NOMO-1 treated with dmso at 0.1 percent for 144 hours (cell line): ENCODE measurements at regions not wholly inside any gene's neighbourhood (a gene's known extent, or its start where the extent isn't known, plus 50 kb on each side); places are given as distances from the start of the nearest gene placed in this dataset.

ENCODE experiments used
- DNase-seq: peaks from one replicate; lab custom pipeline; 2025; ENCODE audit not compliant: unreplicated experiment; lab: John Stamatoyannopoulos, UW

DNA sequence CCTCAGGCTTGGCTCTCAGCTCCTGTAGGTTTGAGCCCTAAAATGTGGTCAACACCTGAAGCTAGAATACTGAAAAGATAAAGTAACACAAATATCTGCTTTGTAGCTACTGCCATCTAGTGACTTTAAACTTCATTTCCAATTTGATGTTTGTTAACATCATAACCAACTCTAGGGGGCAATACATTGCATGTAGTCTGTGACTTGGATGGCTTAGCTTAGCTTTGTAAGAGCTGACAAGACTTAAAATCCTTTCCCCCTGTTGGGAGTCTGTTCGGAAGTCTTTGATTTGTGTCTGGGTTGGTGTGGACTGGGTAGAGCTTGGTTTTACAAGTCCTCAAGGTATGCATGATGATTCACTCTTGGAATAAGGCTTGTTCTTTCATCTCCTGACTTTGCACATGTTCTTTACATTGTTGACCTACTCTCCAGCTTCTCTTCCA, 51.7 kb downstream of the SCN11A start:
- peak; percentile 14 for DNase-seq

GRCh38 chr3:38998086-38998485, 53.7 kb downstream of the SCN11A start:
- DNase-seq = no peak

GRCh38 chr3:38996193-38996592, 55.6 kb downstream of the SCN11A start:
- no peak for DNase-seq

- DNase-seq = no peak
Observed at GRCh38 chr3:38994251-38994650, 57.5 kb downstream of the SCN11A start.

- no peak for DNase-seq
Observed at GRCh38 chr3:38992117-38992760, 59.5 kb downstream of the SCN11A start.

DNA sequence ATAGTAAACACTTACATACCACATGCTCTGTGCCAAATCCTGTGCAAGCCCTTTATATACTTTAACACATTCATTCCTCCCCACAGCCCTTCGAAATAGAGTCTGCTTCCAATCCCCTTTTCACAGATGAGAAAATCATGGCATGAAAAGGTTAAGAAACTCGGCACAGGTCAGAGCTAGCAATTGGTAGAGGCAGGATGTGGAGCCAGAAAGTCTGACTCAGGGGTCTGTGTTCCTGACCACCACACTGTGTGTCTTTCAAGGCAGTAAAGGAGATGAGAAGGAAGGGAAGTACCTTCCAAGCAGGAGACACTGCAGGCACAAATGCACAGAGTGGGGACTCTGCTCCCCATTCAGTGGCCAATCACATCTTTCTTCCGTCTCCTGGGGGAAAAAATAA, 61.1 kb downstream of the SCN11A start:
- no peak for DNase-seq

DNA sequence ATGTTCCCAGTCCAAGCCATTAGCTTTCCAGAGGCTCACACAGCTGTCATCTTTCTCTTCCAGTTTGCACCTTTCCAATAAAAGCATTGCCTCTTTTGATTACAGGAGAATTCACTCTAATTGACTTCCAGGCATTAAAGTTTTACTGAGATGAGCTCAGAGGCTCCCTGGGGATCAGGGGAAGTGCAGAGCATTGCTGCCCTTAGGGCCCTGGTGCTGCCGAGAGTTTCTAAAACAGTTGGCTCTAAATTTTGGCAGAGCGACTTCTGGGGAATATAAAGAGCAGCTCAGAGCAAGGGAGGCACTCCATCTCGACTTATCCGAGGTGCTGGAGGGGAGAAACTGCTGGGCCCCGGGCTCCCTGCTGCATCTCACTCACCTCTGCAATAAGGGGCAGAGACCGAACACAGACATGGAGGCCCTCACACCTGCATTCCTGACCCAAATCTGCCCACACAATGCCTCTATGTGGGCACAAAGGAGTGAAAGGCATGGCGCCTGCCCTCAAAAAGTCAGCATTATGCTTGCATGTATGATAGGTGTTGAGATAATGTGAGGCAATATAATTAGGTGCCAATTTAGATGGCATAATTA, 61.7 kb downstream of the SCN11A start:
- DNase-seq = no peak

DNA sequence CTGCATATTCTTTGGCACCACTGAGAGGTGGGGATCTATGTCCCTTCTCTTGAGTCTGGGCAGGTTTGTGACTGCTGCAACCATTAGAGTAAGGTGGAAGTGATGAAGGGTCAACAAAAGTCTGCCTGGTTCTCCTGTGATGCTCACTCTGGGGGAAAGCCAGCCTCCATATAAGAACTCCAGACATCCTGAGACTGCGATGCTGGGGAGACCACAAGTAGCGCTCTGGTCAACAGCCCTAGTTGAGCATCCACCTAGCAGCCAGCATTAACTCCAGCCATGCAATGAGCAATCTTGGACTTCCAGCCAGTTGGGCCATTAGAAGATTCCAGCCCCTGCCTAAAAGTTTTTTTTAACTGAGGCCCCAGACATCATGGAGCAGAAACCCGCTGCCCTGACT, 62.8 kb downstream of the SCN11A start:
- DNase-seq = no peak

DNA sequence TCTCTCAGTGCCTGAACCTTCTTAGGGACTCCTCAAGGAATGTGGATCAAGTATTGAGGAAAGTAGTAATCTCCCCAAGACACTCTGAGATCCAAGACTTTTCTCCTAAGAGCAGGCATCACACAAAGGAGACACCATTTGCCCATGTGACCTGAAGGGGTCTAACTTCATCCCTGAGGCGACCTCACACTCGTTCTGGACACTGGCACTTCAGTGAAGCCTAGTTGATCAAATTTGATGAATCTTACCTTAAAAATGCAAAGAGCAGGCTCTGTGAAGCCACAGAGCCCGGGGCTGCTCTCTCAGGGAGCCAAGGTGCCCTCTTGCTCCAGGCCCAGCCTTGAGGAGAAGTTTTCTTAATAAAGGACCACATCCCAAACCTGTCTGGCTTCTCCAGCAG, 64.3 kb downstream of the SCN11A start:
- no peak for DNase-seq

DNA sequence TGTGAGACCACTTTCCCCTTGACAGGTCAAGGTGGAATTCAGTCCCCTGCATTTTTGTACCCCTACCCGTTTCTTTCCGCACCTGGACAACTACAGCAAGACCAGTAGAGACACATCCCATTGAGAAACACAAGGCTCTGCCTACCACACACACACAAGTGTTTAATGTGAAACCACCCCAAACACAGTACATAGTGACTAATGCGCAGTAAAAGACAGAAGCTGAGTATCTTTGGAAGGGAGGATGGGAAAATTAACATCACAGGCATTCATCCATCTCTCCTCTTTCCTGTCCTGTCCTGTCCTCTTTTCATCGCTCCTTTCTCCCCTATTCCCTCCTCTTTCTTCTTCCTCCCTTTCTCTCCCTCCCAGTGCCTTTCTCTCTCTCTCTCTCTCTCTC, 64.8 kb downstream of the SCN11A start:
- DNase-seq = no peak

DNA sequence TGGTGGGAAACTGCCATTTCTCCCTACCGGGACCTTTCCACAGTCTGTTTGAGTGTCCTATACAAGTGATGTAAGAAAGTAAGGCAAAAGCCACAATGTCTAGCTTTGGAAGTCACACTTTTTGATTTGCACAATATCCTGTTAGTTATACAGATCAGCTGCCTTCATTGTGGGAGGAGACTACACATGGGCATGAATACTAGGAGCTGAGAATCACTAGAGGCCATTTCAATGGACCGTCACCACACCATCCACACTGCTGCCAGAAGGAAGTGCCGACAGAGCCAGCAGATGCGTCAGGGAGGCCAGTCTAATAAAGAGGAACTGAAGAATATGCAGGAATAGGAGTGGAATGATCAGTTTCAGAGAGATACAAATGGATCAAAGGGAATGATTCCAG, 65.8 kb downstream of the SCN11A start:
- no peak for DNase-seq

DNA sequence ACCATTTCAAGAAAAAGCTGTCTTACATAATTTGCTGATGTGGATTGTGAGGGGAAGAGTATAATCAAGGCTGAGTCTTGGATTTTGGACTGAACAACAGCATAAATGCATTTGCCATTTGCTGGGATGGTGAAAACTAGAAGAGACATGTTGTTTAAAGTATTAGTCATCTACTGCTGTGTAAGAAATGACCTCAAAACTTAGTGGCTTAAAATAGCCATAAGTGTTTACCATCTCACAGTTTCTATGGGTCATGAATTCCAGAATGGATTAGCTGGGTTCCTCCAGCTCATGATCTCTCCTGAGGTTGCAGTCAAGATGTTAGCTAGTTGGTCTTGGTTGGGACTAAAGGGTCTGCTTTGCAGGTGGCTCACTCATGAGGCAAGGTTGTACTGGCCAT, 66.2 kb downstream of the SCN11A start:
- no peak for DNase-seq

GRCh38 chr3:38984731-38985130, 67.0 kb downstream of the SCN11A start:
- DNase-seq = no peak

DNA sequence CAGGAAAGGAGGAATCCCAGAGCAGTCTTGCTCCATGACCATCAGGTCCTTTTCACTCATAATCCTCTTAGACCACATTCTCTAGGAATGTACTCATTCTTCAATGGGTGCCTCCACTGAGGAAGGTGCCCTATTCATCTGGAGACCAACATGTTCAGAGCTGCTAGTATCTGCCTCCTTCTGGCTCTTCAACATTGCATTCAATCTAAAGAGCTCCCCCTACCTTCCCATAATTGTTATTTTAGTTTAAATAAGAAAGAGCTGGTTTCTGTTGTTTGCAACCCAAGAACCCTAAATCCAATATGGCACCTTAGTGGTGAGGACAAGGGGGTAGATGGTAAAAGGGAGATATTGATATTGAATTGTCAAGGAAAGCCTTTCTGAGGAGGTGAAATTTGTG, 67.6 kb downstream of the SCN11A start:
- no peak for DNase-seq

DNA sequence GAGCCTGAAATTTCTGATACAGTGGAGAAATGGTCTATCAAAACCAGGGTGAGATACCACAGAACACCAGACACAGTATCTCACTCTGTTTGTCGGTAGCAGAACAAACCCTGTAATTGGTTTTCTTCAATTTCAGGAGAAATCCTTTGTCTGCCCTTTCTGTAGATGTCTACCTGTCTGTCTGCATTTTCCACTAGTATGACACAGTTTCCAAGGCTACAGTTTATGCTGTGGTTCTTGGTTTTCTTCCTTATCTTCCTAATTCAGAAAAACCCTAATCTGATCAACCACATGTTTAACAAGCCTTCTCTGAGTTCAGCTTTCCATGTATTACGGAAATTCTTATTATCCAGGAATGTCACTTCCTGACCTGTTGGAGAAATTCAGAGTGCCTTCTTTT, 70.8 kb downstream of the SCN11A start:
- no peak for DNase-seq

GRCh38 chr3:38978729-38979128, 73.0 kb downstream of the SCN11A start:
- DNase-seq = no peak

- no peak for DNase-seq
Observed at GRCh38 chr3:38970851-38971638, 80.7 kb downstream of the SCN11A start.

DNA sequence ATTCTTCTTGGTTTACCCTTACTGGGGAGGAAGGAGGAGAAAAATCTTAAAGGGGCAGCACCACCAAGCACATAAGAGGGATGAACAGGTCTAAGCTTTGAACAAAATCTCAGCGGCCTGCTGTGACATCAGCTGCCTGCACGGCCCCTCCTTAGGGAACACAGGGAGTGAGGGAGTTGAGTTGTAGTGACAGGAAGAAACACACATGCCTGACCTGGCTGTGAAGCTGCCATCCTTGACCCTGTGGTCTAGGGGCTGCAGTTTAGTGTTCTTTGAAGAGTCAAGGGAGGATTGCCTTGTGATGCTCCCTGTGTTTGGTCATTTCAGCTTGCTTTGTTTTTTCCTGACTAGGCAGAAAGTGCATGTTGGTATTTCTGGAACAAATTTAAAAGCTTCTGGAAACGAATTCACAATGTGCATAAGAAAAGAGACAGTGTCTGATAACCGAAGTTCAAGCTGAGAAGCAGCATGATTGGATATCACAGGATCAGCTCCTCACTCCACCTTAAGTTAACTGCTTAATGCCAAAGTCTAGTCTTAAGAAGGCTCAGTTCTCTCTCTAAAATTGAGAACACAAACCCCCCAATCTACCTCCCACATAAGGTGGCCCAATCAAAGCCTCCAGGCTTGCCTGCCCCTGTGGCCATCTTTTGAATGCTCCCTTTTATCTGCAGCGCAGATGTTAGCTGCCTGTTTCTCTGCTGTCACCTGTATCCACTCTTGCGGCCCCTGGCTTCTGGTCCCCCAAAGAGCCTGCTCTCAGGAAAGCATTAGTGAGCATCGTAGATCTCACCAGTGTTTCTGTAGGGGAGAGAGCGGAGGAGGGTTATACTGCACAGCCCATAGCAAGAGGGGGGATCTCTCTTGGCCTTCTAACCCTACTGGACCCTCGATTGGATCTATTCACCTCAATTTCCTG, 82.2 kb downstream of the SCN11A start:
- DNase-seq = no peak

DNA sequence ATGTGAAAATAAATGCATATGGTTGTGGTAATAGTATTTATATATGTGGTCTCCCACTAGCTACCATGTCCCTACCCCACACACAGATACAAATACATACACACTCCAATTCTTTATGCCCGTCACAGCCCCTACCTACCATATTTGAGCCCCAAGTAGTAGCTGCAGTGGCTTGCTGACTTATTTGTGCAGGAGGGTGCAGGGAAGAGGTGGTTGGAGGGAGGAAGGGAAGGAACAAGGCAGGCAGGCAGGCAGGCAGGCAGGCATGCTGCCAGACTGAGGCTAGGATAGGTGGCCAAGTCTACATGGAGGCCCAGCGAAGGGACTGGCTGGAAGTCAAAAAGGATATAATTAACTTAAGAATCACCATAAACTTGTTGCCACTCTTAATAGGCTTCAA, 82.9 kb downstream of the SCN11A start:
- DNase-seq = no peak

GRCh38 chr3:38968403-38968802, 83.3 kb downstream of the SCN11A start:
- DNase-seq = no peak

- no peak for DNase-seq
Observed at GRCh38 chr3:38967693-38967989, 84.1 kb downstream of the SCN11A start.
